SK-N-SH treated with all-trans-retinoic acid at 6 μM for 48 hours (cell line): ENCODE measurements at regions not wholly inside any gene's neighbourhood (a gene's known extent, or its start where the extent isn't known, plus 50 kb on each side); places are given as distances from the start of the nearest gene placed in this dataset.

Experiments used
- ATAC-seq: fragments of 200-7000 bp; cut with Tn5 transposase; 3 replicates; pipeline ENCODE4 v1.9.1; 2020; ENCODE audit warnings: mild to moderate bottlenecking, moderate library complexity
- ARNTL ChIP-seq: fragments of 450-650 bp; formaldehyde crosslinking; IDR thresholded peaks from 2 replicates; pipeline ENCODE4 v1.5.0; 2020; ENCODE audit warnings: low read depth, mild to moderate bottlenecking, moderate library complexity, borderline replicate concordance
- BACH2 ChIP-seq: fragments of 250-450 bp; sonication (Bioruptor Pico); IDR thresholded peaks from 2 replicates; pipeline ENCODE4 v1.9.0; 2021; ENCODE audit warnings: mild to moderate bottlenecking, borderline replicate concordance
- CREB5 ChIP-seq: fragments of 250-450 bp; sonication (Bioruptor Pico); IDR thresholded peaks from 2 replicates; pipeline ENCODE4 v1.5.1; 2020; ENCODE audit warnings: low read depth, mild to moderate bottlenecking, moderate library complexity
- CSDC2 ChIP-seq: fragments of 250-450 bp; sonication (Bioruptor Pico); IDR thresholded peaks from 2 replicates; pipeline ENCODE4 v1.5.0; 2020; ENCODE audit warnings: mild to moderate bottlenecking, moderate library complexity
- CSRNP3 ChIP-seq: fragments of 250-450 bp; sonication (Bioruptor Pico); IDR thresholded peaks from 2 replicates; pipeline ENCODE4 v1.5.1; 2021; ENCODE audit warnings: mild to moderate bottlenecking, moderate library complexity
- ESRRG ChIP-seq: fragments of 250-450 bp; sonication (Bioruptor Pico); IDR thresholded peaks from 2 replicates; pipeline ENCODE4 v1.6.1; 2021; ENCODE audit warnings: mild to moderate bottlenecking
- GLIS3 ChIP-seq: fragments of 250-450 bp; sonication (Bioruptor Pico); IDR thresholded peaks from 2 replicates; pipeline ENCODE4 v1.5.0; 2020; ENCODE audit warnings: mild to moderate bottlenecking, moderate library complexity
- ISL1 ChIP-seq: fragments of 250-450 bp; sonication (Bioruptor Pico); IDR thresholded peaks from 2 replicates; pipeline ENCODE4 v2.1.2; 2022; ENCODE audit warnings: mild to moderate bottlenecking, moderate library complexity
- OSR1 ChIP-seq: fragments of 250-450 bp; sonication (Bioruptor Pico); IDR thresholded peaks from 2 replicates; pipeline ENCODE4 v1.8.0; 2022; ENCODE audit warnings: moderate library complexity, mild to moderate bottlenecking, inconsistent platforms
- PATZ1 ChIP-seq: fragments of 250-450 bp; sonication (Bioruptor Pico); IDR thresholded peaks from 2 replicates; pipeline ENCODE4 v1.8.0; 2020; ENCODE audit warnings: mild to moderate bottlenecking, moderate library complexity, borderline replicate concordance
- POU6F1 ChIP-seq: fragments of 250-450 bp; sonication (Bioruptor Pico); IDR thresholded peaks from 2 replicates; pipeline ENCODE4 v1.8.0; 2021; ENCODE audit warnings: low read depth, mild to moderate bottlenecking, moderate library complexity, borderline replicate concordance
- PPARA ChIP-seq: fragments of 250-450 bp; sonication (Bioruptor Pico); IDR thresholded peaks from 2 replicates; pipeline ENCODE4 v1.5.0; 2020; ENCODE audit warnings: mild to moderate bottlenecking, borderline replicate concordance
- RARB ChIP-seq: fragments of 250-450 bp; sonication (Bioruptor Pico); IDR thresholded peaks from 2 replicates; pipeline ENCODE4 v1.8.0; 2021; ENCODE audit warnings: mild to moderate bottlenecking, moderate library complexity
- SNAI2 ChIP-seq: fragments of 250-450 bp; sonication (Bioruptor Pico); IDR thresholded peaks from 2 replicates; pipeline ENCODE4 v1.5.0; 2020; ENCODE audit warnings: mild to moderate bottlenecking, moderate library complexity
- TCF4 ChIP-seq: fragments of 250-450 bp; sonication (Bioruptor Pico); IDR thresholded peaks from 2 replicates; pipeline ENCODE4 v1.8.0; 2021; ENCODE audit warnings: mild to moderate bottlenecking, moderate library complexity, borderline replicate concordance
- TOX ChIP-seq: fragments of 250-450 bp; sonication (Bioruptor Pico); IDR thresholded peaks from 2 replicates; pipeline ENCODE4 v1.8.0; 2021; ENCODE audit warnings: mild to moderate bottlenecking, moderate library complexity, borderline replicate concordance
- TSHZ2 ChIP-seq: fragments of 250-450 bp; sonication (Bioruptor Pico); IDR thresholded peaks from 2 replicates; pipeline ENCODE4 v1.5.0; 2020; ENCODE audit warnings: mild to moderate bottlenecking, moderate library complexity
- ZC3H10 ChIP-seq: fragments of 250-450 bp; sonication (Bioruptor Pico); IDR thresholded peaks from 2 replicates; pipeline ENCODE4 v1.5.1; 2021; ENCODE audit warnings: mild to moderate bottlenecking, moderate library complexity
- ZFP3 ChIP-seq: fragments of 250-450 bp; sonication (Bioruptor Pico); IDR thresholded peaks from 2 replicates; pipeline ENCODE4 v1.5.0; 2020; ENCODE audit warnings: mild to moderate bottlenecking, moderate library complexity
- ZFP30 ChIP-seq: fragments of 450-650 bp; formaldehyde crosslinking; IDR thresholded peaks from 2 replicates; pipeline ENCODE4 v1.5.0; 2022; ENCODE audit warnings: mild to moderate bottlenecking, moderate library complexity
- ZNF565 ChIP-seq: fragments of 450-650 bp; formaldehyde crosslinking; conservative IDR thresholded peaks from 2 replicates; pipeline ENCODE4 v1.5.0; 2020; ENCODE audit warnings: low read depth, mild to moderate bottlenecking, moderate library complexity
- ZNF70 ChIP-seq: fragments of 450-650 bp; formaldehyde crosslinking; IDR thresholded peaks from 2 replicates; pipeline ENCODE4 v1.5.0; 2020; ENCODE audit warnings: mild to moderate bottlenecking, moderate library complexity
- ZNF8 ChIP-seq: fragments of 450-650 bp; formaldehyde crosslinking; IDR thresholded peaks from 2 replicates; pipeline ENCODE4 v1.5.0; 2020; ENCODE audit warnings: mild to moderate bottlenecking, moderate library complexity

GRCh38 chr3:44125246-44125645 lies 116.4 kb upstream of the TOPAZ1 start:
- ATAC-seq, result no peak

GRCh38 chr3:44125882-44126281 lies 115.8 kb upstream of the TOPAZ1 start:
- no peak; the same call in 2 of the 3 replicates for ATAC-seq
- TF ChIP-seq POU6F1 (CRISPR knock-in tag) (no peak), PATZ1 (CRISPR knock-in tag) (no peak), CSDC2 (CRISPR knock-in tag) (no peak), ZNF8 (CRISPR knock-in tag) (no peak), ZNF565 (CRISPR knock-in tag) (no peak), CSRNP3 (CRISPR knock-in tag) (no peak), ZFP30 (CRISPR knock-in tag) (no peak), ARNTL (CRISPR knock-in tag) (no peak), ESRRG (no peak), RARB (no peak), OSR1 (CRISPR knock-in tag) (no peak), TOX (no peak), TCF4 (CRISPR knock-in tag) (no peak), TSHZ2 (CRISPR knock-in tag) (no peak), PPARA (no peak), ZFP3 (CRISPR knock-in tag) (no peak)

More at GRCh38 chr3:44125246-44125645, 116.4 kb upstream of the TOPAZ1 start:
- no peak for TF ChIP-seq RARB
- no peak for TF ChIP-seq ZNF565 (CRISPR knock-in tag)
- no peak for TF ChIP-seq TOX
- TF ChIP-seq PPARA, result no peak
- no peak for TF ChIP-seq ZFP3 (CRISPR knock-in tag)
- no peak for TF ChIP-seq ISL1 (CRISPR knock-in tag)
- no peak for TF ChIP-seq ZNF70
- TF ChIP-seq CREB5, result no peak
- no peak for TF ChIP-seq OSR1 (CRISPR knock-in tag)
- no peak for TF ChIP-seq SNAI2
- no peak for TF ChIP-seq ZC3H10 (CRISPR knock-in tag)
- TF ChIP-seq PATZ1 (CRISPR knock-in tag), result no peak
- no peak for TF ChIP-seq ESRRG
- TF ChIP-seq BACH2 (CRISPR knock-in tag), result no peak
- TF ChIP-seq ZNF8 (CRISPR knock-in tag), result no peak
- TF ChIP-seq GLIS3 (CRISPR knock-in tag), result no peak
- no peak for TF ChIP-seq CSRNP3 (CRISPR knock-in tag)
- TF ChIP-seq TCF4 (CRISPR knock-in tag), result no peak
- TF ChIP-seq ARNTL (CRISPR knock-in tag), result no peak
